ENCODE measurements at regions not wholly inside any gene's neighbourhood (a gene's known extent, or its start where the extent isn't known, plus 50 kb on each side); places are given as distances from the start of the nearest gene placed in this dataset.

- DNase-seq (ENCODE audit: low read depth), result no peak
Measured at GRCh38 chr9:13756943-13757342, 477.5 kb upstream of the MPDZ start.

- DNase-seq (ENCODE audit: low read depth), result peak; percentile 13
Measured at GRCh38 chr9:13755551-13755950, 476.1 kb upstream of the MPDZ start.

- DNase-seq (ENCODE audit: low read depth), result no peak
Measured at GRCh38 chr9:13750639-13751038, 471.1 kb upstream of the MPDZ start.

- peak; percentile 86 for DNase-seq (ENCODE audit: low read depth)
Measured at GRCh38 chr9:13750061-13750460, 470.6 kb upstream of the MPDZ start.

- no peak for DNase-seq (ENCODE audit: low read depth)
Measured at GRCh38 chr9:13746876-13747275, 467.4 kb upstream of the MPDZ start.

GRCh38 chr9:13744261-13744901 is 464.9 kb upstream of the MPDZ start:
- no peak for DNase-seq (ENCODE audit: low read depth)

GRCh38 chr9:13737885-13738284 is 458.4 kb upstream of the MPDZ start:
- DNase-seq (ENCODE audit: low read depth), result no peak

- DNase-seq (ENCODE audit: low read depth), result no peak
Measured at GRCh38 chr9:13735181-13735580, 455.7 kb upstream of the MPDZ start.

- no peak for DNase-seq (ENCODE audit: low read depth)
Measured at GRCh38 chr9:13734601-13735000, 455.1 kb upstream of the MPDZ start.

GRCh38 chr9:13732290-13732689 is 452.8 kb upstream of the MPDZ start:
- no peak for DNase-seq (ENCODE audit: low read depth)

- no peak for DNase-seq (ENCODE audit: low read depth)
Measured at GRCh38 chr9:13731637-13732036, 452.1 kb upstream of the MPDZ start.

- DNase-seq (ENCODE audit: low read depth), result no peak
Measured at GRCh38 chr9:13729955-13730354, 450.5 kb upstream of the MPDZ start.

- peak; percentile 41 for DNase-seq (ENCODE audit: low read depth)
Measured at GRCh38 chr9:13728917-13729811, 449.7 kb upstream of the MPDZ start.

- peak; percentile 49 for DNase-seq (ENCODE audit: low read depth)
Measured at GRCh38 chr9:13728131-13728530, 448.6 kb upstream of the MPDZ start.

GRCh38 chr9:13726746-13727145 is 447.3 kb upstream of the MPDZ start:
- DNase-seq (ENCODE audit: low read depth), result no peak

GRCh38 chr9:13725516-13725915 is 446.0 kb upstream of the MPDZ start:
- DNase-seq (ENCODE audit: low read depth), result no peak

GRCh38 chr9:13721481-13722235 is 442.2 kb upstream of the MPDZ start:
- peak; percentile 70 for DNase-seq (ENCODE audit: low read depth)

- DNase-seq (ENCODE audit: low read depth), result peak; percentile 85
Measured at GRCh38 chr9:13719981-13720676, 440.6 kb upstream of the MPDZ start.

- peak; percentile 59 for DNase-seq (ENCODE audit: low read depth)
Measured at GRCh38 chr9:13719446-13719845, 440.0 kb upstream of the MPDZ start.

GRCh38 chr9:13718539-13718938 is 439.0 kb upstream of the MPDZ start:
- peak; percentile 75 for DNase-seq (ENCODE audit: low read depth)

GRCh38 chr9:13718086-13718485 is 438.6 kb upstream of the MPDZ start:
- peak; percentile 81 for DNase-seq (ENCODE audit: low read depth)
